ENCODE measurements at regions not wholly inside any gene's neighbourhood (a gene's known extent, or its start where the extent isn't known, plus 50 kb on each side); places are given as distances from the start of the nearest gene placed in this dataset.

- no peak overlapping the region for H3K4me3 ChIP-seq
- BruUV-seq (replicated peaks) = no TSS peak
- no peaks in the 10 kb centered on the region for H3K9me3 ChIP-seq (ENCODE audit: insufficient read depth, low read depth)
- no peaks in the 10 kb centered on the region for H4K20me1 ChIP-seq (ENCODE audit: insufficient read depth)
- no peak overlapping the region for H2AFZ ChIP-seq
- TF ChIP-seq EZH2 (IDR thresholded peaks at IDR 0.05; ENCODE audit: low read depth) (no peak), CTCF (conservative IDR thresholded peaks at IDR 0.05) (no peak)
- no peaks in the 10 kb centered on the region for H3K79me2 ChIP-seq (ENCODE audit: low read depth)
- H3K36me3 ChIP-seq (ENCODE audit: low read depth) = no peaks in the 10 kb centered on the region
- POLR2A ChIA-PET (ENCODE audit: unreplicated experiment) = no interaction called here
- intact Hi-C loops (cut with micrococcal nuclease; ENCODE audit: unreplicated experiment) = loop anchor here (5.0 to 10.0 kb wide), 4 partner anchors 171 to 1661 kb away; no protein-coding TSS in a partner anchor
- no peaks in the 10 kb centered on the region for H3K4me1 ChIP-seq (replicated peaks; ENCODE audit: insufficient read depth)
- H3K4me2 ChIP-seq = peak overlapping the region; percentile 69
- H3K9me2 ChIP-seq (ENCODE audit: insufficient read depth) = no peaks in the 10 kb centered on the region
- H3F3A ChIP-seq (ENCODE audit: insufficient read depth, low read depth) = no peaks in the 10 kb centered on the region
- CTCF ChIA-PET = interaction anchor here (1.2 kb wide), 1 partner anchor 171 kb away, joined by 6 read pairs; no protein-coding TSS in a partner anchor
- H3K27ac ChIP-seq = no peak overlapping the region
- no peaks in the 10 kb centered on the region for H3K27me3 ChIP-seq (ENCODE audit: insufficient read depth, low read depth)
- no peak for DNase-seq
Measured at GRCh38 chr10:55263327-55263726, 462.3 kb upstream of the PCDH15 start.

- Histone ChIP-seq H3K79me2 (ENCODE audit: low read depth) (no peaks in the 10 kb centered on the region), H3K9me3 (ENCODE audit: insufficient read depth, low read depth) (no peaks in the 10 kb centered on the region), H3K9me2 (ENCODE audit: insufficient read depth) (no peaks in the 10 kb centered on the region; the same call in 1 of the 2 replicates), H3K4me1 (replicated peaks; ENCODE audit: insufficient read depth) (no peaks in the 10 kb centered on the region), H2AFZ (no peak overlapping the region), H3K27ac (no peak overlapping the region), H4K20me1 (ENCODE audit: insufficient read depth) (no peaks in the 10 kb centered on the region), H3K4me2 (no peak overlapping the region), H3F3A (ENCODE audit: insufficient read depth, low read depth) (no peaks in the 10 kb centered on the region), H3K4me3 (no peak overlapping the region), H3K27me3 (ENCODE audit: insufficient read depth, low read depth) (no peaks in the 10 kb centered on the region), H3K36me3 (ENCODE audit: low read depth) (no peaks in the 10 kb centered on the region)
- CTCF ChIA-PET = no interaction called here
- no peak for TF ChIP-seq CTCF (conservative IDR thresholded peaks at IDR 0.05)
- TF ChIP-seq EZH2 (IDR thresholded peaks at IDR 0.05; ENCODE audit: low read depth) = no peak
- POLR2A ChIA-PET (ENCODE audit: unreplicated experiment) = no interaction called here
- DNase-seq = no peak
- BruUV-seq (replicated peaks) = no TSS peak
- intact Hi-C loops (cut with micrococcal nuclease; ENCODE audit: unreplicated experiment) = no loop called here
Measured at GRCh38 chr10:55242544-55242943, 441.5 kb upstream of the PCDH15 start.

GRCh38 chr10:55237462-55237861 lies 436.4 kb upstream of the PCDH15 start:
- Histone ChIP-seq H3K27me3 (ENCODE audit: insufficient read depth, low read depth) (no peaks in the 10 kb centered on the region), H3K4me3 (no peak overlapping the region), H2AFZ (no peak overlapping the region), H3K4me1 (replicated peaks; ENCODE audit: insufficient read depth) (no peaks in the 10 kb centered on the region), H3F3A (ENCODE audit: insufficient read depth, low read depth) (no peaks in the 10 kb centered on the region; the same call in 1 of the 2 replicates), H3K9me2 (ENCODE audit: insufficient read depth) (peaks cover 2% of the 10 kb centered on the region; the same call in 1 of the 2 replicates), H3K36me3 (ENCODE audit: low read depth) (no peaks in the 10 kb centered on the region), H3K4me2 (no peak overlapping the region), H3K79me2 (ENCODE audit: low read depth) (no peaks in the 10 kb centered on the region), H4K20me1 (ENCODE audit: insufficient read depth) (no peaks in the 10 kb centered on the region), H3K27ac (no peak overlapping the region), H3K9me3 (ENCODE audit: insufficient read depth, low read depth) (no peaks in the 10 kb centered on the region)
- DNase-seq = no peak
- intact Hi-C loops (cut with micrococcal nuclease; ENCODE audit: unreplicated experiment) = no loop called here
- ChIA-PET CTCF (no interaction called here), POLR2A (ENCODE audit: unreplicated experiment) (no interaction called here)
- TF ChIP-seq EZH2 (IDR thresholded peaks at IDR 0.05; ENCODE audit: low read depth) (no peak), CTCF (conservative IDR thresholded peaks at IDR 0.05) (no peak)
- no TSS peak for BruUV-seq (replicated peaks)
